Amniotic stem cell (primary cell): ENCODE measurements at regions not wholly inside any gene's neighbourhood (a gene's known extent, or its start where the extent isn't known, plus 50 kb on each side); places are given as distances from the start of the nearest gene placed in this dataset.
"Not testable (repeated sequence)": the region's sequence is repeated elsewhere in the genome, so short reads cannot be mapped to it uniquely, and the experiment has no call there.

ENCODE experiments used
- DNase-seq: peaks from one replicate; lab custom pipeline; 2025; lab: John Stamatoyannopoulos, UW

GRCh38 chr3:107942244-107942643 lies 148.6 kb downstream of the CD47 start:
- no peak for DNase-seq

GRCh38 chr3:107939691-107940442 lies 151.0 kb downstream of the CD47 start:
- no peak for DNase-seq

GRCh38 chr3:107938143-107938542 lies 152.7 kb downstream of the CD47 start:
- DNase-seq, result no peak

GRCh38 chr3:107934808-107935207 lies 156.0 kb downstream of the CD47 start:
- DNase-seq, result no peak

GRCh38 chr3:107933450-107933849 lies 157.4 kb downstream of the CD47 start:
- no peak for DNase-seq

GRCh38 chr3:107931326-107931725 lies 159.5 kb downstream of the CD47 start:
- DNase-seq, result no peak

GRCh38 chr3:107929088-107929487 lies 161.7 kb downstream of the CD47 start:
- no peak for DNase-seq

- no peak for DNase-seq
Observed at GRCh38 chr3:107928084-107928445, 162.8 kb downstream of the CD47 start.

- DNase-seq, result no peak
Observed at GRCh38 chr3:107927361-107928083, 163.3 kb downstream of the CD47 start.

GRCh38 chr3:107925851-107926250 lies 165.0 kb downstream of the CD47 start:
- no peak for DNase-seq

- DNase-seq, result no peak
Observed at GRCh38 chr3:107921038-107921437, 169.8 kb downstream of the CD47 start.

GRCh38 chr3:107920538-107920937 lies 170.3 kb downstream of the CD47 start:
- DNase-seq, result no peak

- no peak for DNase-seq
Observed at GRCh38 chr3:107919239-107919638, 171.6 kb downstream of the CD47 start.

GRCh38 chr3:107916171-107916570 lies 174.7 kb downstream of the CD47 start:
- DNase-seq, result no peak

GRCh38 chr3:107915706-107916105 lies 175.1 kb downstream of the CD47 start:
- no peak for DNase-seq

GRCh38 chr3:107913701-107914100 lies 177.1 kb downstream of the CD47 start:
- no peak for DNase-seq

GRCh38 chr3:107911337-107912000 lies 179.4 kb downstream of the CD47 start:
- DNase-seq, result no peak

GRCh38 chr3:107910713-107911259 lies 180.0 kb downstream of the CD47 start:
- DNase-seq, result no peak

GRCh38 chr3:107909583-107909982 lies 181.2 kb downstream of the CD47 start:
- DNase-seq, result not testable (repeated sequence)

GRCh38 chr3:107907996-107908395 lies 182.8 kb downstream of the CD47 start:
- no peak for DNase-seq

- DNase-seq, result no peak
Observed at GRCh38 chr3:107904536-107905066, 186.2 kb downstream of the CD47 start.

GRCh38 chr3:107899990-107900651 lies 190.7 kb downstream of the CD47 start:
- no peak for DNase-seq
